Activated CD8-positive, alpha-beta memory T cell treated with anti-CD3 and anti-CD28 coated beads for 36 hours (primary cell): ENCODE measurements at regions not wholly inside any gene's neighbourhood (a gene's known extent, or its start where the extent isn't known, plus 50 kb on each side); places are given as distances from the start of the nearest gene placed in this dataset.
"Not testable (repeated sequence)": the region's sequence is repeated elsewhere in the genome, so short reads cannot be mapped to it uniquely, and the experiment has no call there.

ENCODE experiments used
- CTCF ChIA-PET: fragments of 350-600 bp; sonication (Branson Sonifier 250); formaldehyde crosslinking; loops from one replicate; lab custom pipeline; 2021; ENCODE audit warnings: antibody characterized with exemption; lab: Charles Lee
- POLR2A ChIA-PET: fragments of 350-600 bp; sonication (Branson Sonifier 250); formaldehyde crosslinking; loops from one replicate; lab custom pipeline; 2021; ENCODE audit warnings: antibody characterized with exemption; lab: Charles Lee

GRCh38 chr6:144547409-144547808, 262.3 kb downstream of the UTRN start:
- POLR2A ChIA-PET = no interaction called here
- CTCF ChIA-PET = no interaction called here

GRCh38 chr6:144548536-144548935, 263.4 kb downstream of the UTRN start:
- POLR2A ChIA-PET = no interaction called here
- CTCF ChIA-PET = no interaction called here

- POLR2A ChIA-PET = no interaction called here
- CTCF ChIA-PET = no interaction called here
Measured at GRCh38 chr6:144549837-144550747, 265.0 kb downstream of the UTRN start.

- POLR2A ChIA-PET = no interaction called here
Measured at GRCh38 chr6:144551339-144551738, 266.2 kb downstream of the UTRN start.

GRCh38 chr6:144555066-144555465, 269.9 kb downstream of the UTRN start:
- ChIA-PET POLR2A (no interaction called here), CTCF (no interaction called here)

More at GRCh38 chr6:144551339-144551738, 266.2 kb downstream of the UTRN start:
- CTCF ChIA-PET = no interaction called here

- ChIA-PET CTCF (no interaction called here), POLR2A (interaction anchor here (1.0 kb wide), 1 partner anchor 226 kb away, joined by 3 read pairs; no protein-coding TSS in a partner anchor)
Measured at GRCh38 chr6:144559865-144560593, 274.9 kb downstream of the UTRN start.

GRCh38 chr6:144561455-144562043, 276.4 kb downstream of the UTRN start:
- ChIA-PET POLR2A (no interaction called here), CTCF (no interaction called here)

GRCh38 chr6:144564202-144564601, 279.1 kb downstream of the UTRN start:
- POLR2A ChIA-PET = no interaction called here
- CTCF ChIA-PET = no interaction called here

- POLR2A ChIA-PET = no interaction called here
- CTCF ChIA-PET = no interaction called here
Measured at GRCh38 chr6:144566868-144567615, 281.9 kb downstream of the UTRN start.

GRCh38 chr6:144568241-144568640, 283.1 kb downstream of the UTRN start:
- ChIA-PET CTCF (no interaction called here), POLR2A (no interaction called here)

- CTCF ChIA-PET = interaction anchor here (1.4 kb wide), 1 partner anchor 13 kb away, joined by 4 read pairs; no protein-coding TSS in a partner anchor
Measured at GRCh38 chr6:144572541-144572940, 287.4 kb downstream of the UTRN start.

GRCh38 chr6:144574796-144575195, 289.7 kb downstream of the UTRN start:
- POLR2A ChIA-PET = no interaction called here
- CTCF ChIA-PET = interaction anchor here (0.6 kb wide), 1 partner anchor 125 kb away, joined by 6 read pairs; no protein-coding TSS in a partner anchor

More at GRCh38 chr6:144572541-144572940, 287.4 kb downstream of the UTRN start:
- POLR2A ChIA-PET = not testable (repeated sequence)

GRCh38 chr6:144575327-144575726, 290.2 kb downstream of the UTRN start:
- ChIA-PET CTCF (no interaction called here), POLR2A (no interaction called here)

- CTCF ChIA-PET = no interaction called here
Measured at GRCh38 chr6:144576871-144577270, 291.7 kb downstream of the UTRN start.

GRCh38 chr6:144578385-144579350, 293.5 kb downstream of the UTRN start:
- POLR2A ChIA-PET = no interaction called here
- CTCF ChIA-PET = no interaction called here

More at GRCh38 chr6:144576871-144577270, 291.7 kb downstream of the UTRN start:
- POLR2A ChIA-PET = no interaction called here

GRCh38 chr6:144580039-144580438, 294.9 kb downstream of the UTRN start:
- ChIA-PET POLR2A (no interaction called here), CTCF (no interaction called here)

- ChIA-PET POLR2A (no interaction called here), CTCF (no interaction called here)
Measured at GRCh38 chr6:144580771-144581170, 295.6 kb downstream of the UTRN start.
